ENCODE measurements at regions not wholly inside any gene's neighbourhood (a gene's known extent, or its start where the extent isn't known, plus 50 kb on each side); places are given as distances from the start of the nearest gene placed in this dataset.

DNA sequence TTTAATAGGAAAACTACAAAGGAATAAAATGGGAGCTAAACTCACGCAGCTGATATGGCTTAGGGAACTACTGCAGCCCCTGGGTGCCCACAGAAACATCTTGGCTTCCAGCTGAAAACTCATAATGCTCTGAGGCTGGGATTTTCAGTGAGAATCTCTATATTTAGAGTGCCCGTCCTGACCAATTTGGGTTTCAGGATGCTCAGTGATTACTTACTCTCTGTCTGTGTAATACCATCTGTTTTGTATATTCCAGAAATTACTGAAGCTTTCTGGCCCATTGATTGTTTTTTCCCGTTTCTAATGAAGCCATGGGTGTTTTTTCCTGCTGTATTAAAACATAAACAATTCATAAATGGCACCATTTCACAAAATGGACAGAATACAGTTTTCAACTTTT, 50.6 kb upstream of the ZNF385D start:
- DNase-seq (no peak), ATAC-seq (ENCODE audit: insufficient read depth, low read depth) (no peak)
- H3K27ac ChIP-seq (ENCODE audit: low read length), result no peak overlapping the region
- no peaks in the 10 kb centered on the region for H4K20me1 ChIP-seq (ENCODE audit: insufficient read depth, low read length)
- TF ChIP-seq EZH2 (IDR thresholded peaks at IDR 0.05; ENCODE audit: borderline replicate concordance, low read depth, low read length, severe bottlenecking), result no peak
- TF ChIP-seq, protein P1, sequence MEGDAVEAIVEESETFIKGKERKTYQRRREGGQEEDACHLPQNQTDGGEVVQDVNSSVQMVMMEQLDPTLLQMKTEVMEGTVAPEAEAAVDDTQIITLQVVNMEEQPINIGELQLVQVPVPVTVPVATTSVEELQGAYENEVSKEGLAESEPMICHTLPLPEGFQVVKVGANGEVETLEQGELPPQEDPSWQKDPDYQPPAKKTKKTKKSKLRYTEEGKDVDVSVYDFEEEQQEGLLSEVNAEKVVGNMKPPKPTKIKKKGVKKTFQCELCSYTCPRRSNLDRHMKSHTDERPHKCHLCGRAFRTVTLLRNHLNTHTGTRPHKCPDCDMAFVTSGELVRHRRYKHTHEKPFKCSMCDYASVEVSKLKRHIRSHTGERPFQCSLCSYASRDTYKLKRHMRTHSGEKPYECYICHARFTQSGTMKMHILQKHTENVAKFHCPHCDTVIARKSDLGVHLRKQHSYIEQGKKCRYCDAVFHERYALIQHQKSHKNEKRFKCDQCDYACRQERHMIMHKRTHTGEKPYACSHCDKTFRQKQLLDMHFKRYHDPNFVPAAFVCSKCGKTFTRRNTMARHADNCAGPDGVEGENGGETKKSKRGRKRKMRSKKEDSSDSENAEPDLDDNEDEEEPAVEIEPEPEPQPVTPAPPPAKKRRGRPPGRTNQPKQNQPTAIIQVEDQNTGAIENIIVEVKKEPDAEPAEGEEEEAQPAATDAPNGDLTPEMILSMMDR (IDR thresholded peaks at IDR 0.05; ENCODE audit: borderline replicate concordance, extremely low read depth, low read length, poor library complexity, severe bottlenecking), result no peak
- no peak overlapping the region for H3K9ac ChIP-seq (ENCODE audit: low read depth, low read length)
- H3K4me2 ChIP-seq (ENCODE audit: insufficient read depth, low read length), result no peak overlapping the region
- H3K4me1 ChIP-seq (ENCODE audit: insufficient read depth, low read length), result no peaks in the 10 kb centered on the region
- H3K27me3 ChIP-seq (ENCODE audit: insufficient read depth, low read length, poor library complexity), result no peaks in the 10 kb centered on the region
- no peaks in the 10 kb centered on the region for H3K36me3 ChIP-seq (ENCODE audit: insufficient read depth, low read length)
- H3K9me3 ChIP-seq (ENCODE audit: insufficient read depth, low read length, severe bottlenecking), result no peaks in the 10 kb centered on the region
- H3K4me3 ChIP-seq (ENCODE audit: low read depth in 1 of 2, low read length in 2 of 2), result no peak overlapping the region
- no peaks in the 10 kb centered on the region for H3K79me2 ChIP-seq (ENCODE audit: insufficient read depth, low read length)
- no peak overlapping the region for H2AFZ ChIP-seq (ENCODE audit: low read depth, low read length)

DNA sequence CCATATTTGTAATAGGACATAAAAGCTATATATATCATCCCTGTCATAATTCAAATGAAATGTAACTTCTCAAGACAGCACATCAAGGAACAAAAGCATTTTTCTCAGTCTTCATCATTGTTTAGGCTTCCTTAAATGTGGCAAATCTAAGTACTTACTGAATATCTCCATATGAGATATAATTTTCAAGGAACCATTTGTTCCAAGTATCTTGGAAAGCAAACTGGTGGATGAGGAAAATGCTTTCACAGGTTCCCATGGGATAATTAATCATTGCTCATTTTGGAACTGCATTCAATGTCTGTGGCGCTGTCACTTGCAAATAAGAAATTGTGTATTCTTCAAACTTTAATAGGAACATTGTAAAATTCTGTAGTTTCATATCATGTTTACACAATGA, 52.6 kb upstream of the ZNF385D start:
- Histone ChIP-seq H4K20me1 (ENCODE audit: insufficient read depth, low read length) (no peaks in the 10 kb centered on the region), H3K79me2 (ENCODE audit: insufficient read depth, low read length) (no peaks in the 10 kb centered on the region), H3K4me2 (ENCODE audit: insufficient read depth, low read length) (no peak overlapping the region), H3K9ac (ENCODE audit: low read depth, low read length) (no peak overlapping the region), H3K27ac (ENCODE audit: low read length) (no peak overlapping the region), H3K4me3 (ENCODE audit: low read depth in 1 of 2, low read length in 2 of 2) (no peak overlapping the region), H3K36me3 (ENCODE audit: insufficient read depth, low read length) (no peaks in the 10 kb centered on the region), H3K27me3 (ENCODE audit: insufficient read depth, low read length, poor library complexity) (no peaks in the 10 kb centered on the region), H3K4me1 (ENCODE audit: insufficient read depth, low read length) (no peaks in the 10 kb centered on the region), H2AFZ (ENCODE audit: low read depth, low read length) (no peak overlapping the region), H3K9me3 (ENCODE audit: insufficient read depth, low read length, severe bottlenecking) (no peaks in the 10 kb centered on the region)
- no peak for DNase-seq
- no peak for TF ChIP-seq EZH2 (IDR thresholded peaks at IDR 0.05; ENCODE audit: borderline replicate concordance, low read depth, low read length, severe bottlenecking)
- TF ChIP-seq, protein P1 (IDR thresholded peaks at IDR 0.05; ENCODE audit: borderline replicate concordance, extremely low read depth, low read length, poor library complexity, severe bottlenecking), result no peak
- ATAC-seq (ENCODE audit: insufficient read depth, low read depth), result no peak

DNA sequence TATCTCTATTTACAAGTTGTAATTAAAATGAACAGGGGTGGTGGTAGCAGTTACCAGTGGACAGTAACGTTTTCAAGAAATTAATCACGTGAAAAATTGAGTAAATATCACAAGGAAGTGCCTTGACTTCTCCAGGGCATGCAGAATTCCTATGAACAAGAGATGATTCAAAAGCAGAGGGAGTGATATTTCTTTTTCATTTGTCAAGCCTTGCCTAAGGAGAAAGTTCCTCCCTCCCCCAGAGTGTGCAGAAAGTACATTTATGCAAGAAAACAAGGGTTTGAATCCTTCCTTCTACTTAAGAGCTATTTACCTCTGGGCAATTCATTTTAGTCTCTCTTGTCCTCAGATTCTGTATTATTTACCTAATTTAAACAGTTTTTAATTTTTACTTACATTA, 53.3 kb upstream of the ZNF385D start:
- TF ChIP-seq, protein P1 (IDR thresholded peaks at IDR 0.05; ENCODE audit: borderline replicate concordance, extremely low read depth, low read length, poor library complexity, severe bottlenecking), result no peak
- TF ChIP-seq EZH2 (IDR thresholded peaks at IDR 0.05; ENCODE audit: borderline replicate concordance, low read depth, low read length, severe bottlenecking), result no peak
- Histone ChIP-seq H3K4me3 (ENCODE audit: low read depth in 1 of 2, low read length in 2 of 2) (no peak overlapping the region), H3K9ac (ENCODE audit: low read depth, low read length) (no peak overlapping the region), H3K79me2 (ENCODE audit: insufficient read depth, low read length) (no peaks in the 10 kb centered on the region), H3K4me1 (ENCODE audit: insufficient read depth, low read length) (no peaks in the 10 kb centered on the region), H2AFZ (ENCODE audit: low read depth, low read length) (no peak overlapping the region), H3K9me3 (ENCODE audit: insufficient read depth, low read length, severe bottlenecking) (no peaks in the 10 kb centered on the region), H3K27ac (ENCODE audit: low read length) (no peak overlapping the region), H3K36me3 (ENCODE audit: insufficient read depth, low read length) (no peaks in the 10 kb centered on the region), H3K27me3 (ENCODE audit: insufficient read depth, low read length, poor library complexity) (no peaks in the 10 kb centered on the region), H4K20me1 (ENCODE audit: insufficient read depth, low read length) (no peaks in the 10 kb centered on the region), H3K4me2 (ENCODE audit: insufficient read depth, low read length) (no peak overlapping the region)
- ATAC-seq (ENCODE audit: insufficient read depth, low read depth) (no peak), DNase-seq (no peak)

DNA sequence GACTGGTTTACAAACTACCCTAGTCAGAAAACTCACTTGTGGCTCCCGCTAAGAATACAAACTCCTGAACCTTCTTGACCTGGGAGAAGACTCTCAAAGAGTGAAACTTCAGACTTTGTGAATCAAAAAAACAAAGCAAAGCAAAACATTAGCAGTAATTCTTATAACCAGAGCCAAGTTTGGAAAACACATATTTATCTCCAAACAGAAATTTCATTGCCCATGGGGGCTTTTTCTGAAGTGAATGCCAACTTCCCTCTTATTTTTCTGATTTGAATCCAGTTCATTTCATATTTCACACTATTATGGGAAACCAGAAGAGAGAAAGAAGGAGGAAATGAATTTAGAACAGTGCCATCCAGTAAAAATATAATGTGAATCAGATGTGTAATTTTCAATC, 55.7 kb upstream of the ZNF385D start:
- H3K4me3 ChIP-seq (ENCODE audit: low read depth in 1 of 2, low read length in 2 of 2), result no peak overlapping the region
- no peak overlapping the region for H2AFZ ChIP-seq (ENCODE audit: low read depth, low read length)
- TF ChIP-seq EZH2 (IDR thresholded peaks at IDR 0.05; ENCODE audit: borderline replicate concordance, low read depth, low read length, severe bottlenecking), result no peak
- TF ChIP-seq, protein P1 (IDR thresholded peaks at IDR 0.05; ENCODE audit: borderline replicate concordance, extremely low read depth, low read length, poor library complexity, severe bottlenecking), result no peak
- no peak overlapping the region for H3K9ac ChIP-seq (ENCODE audit: low read depth, low read length)
- no peaks in the 10 kb centered on the region for H3K79me2 ChIP-seq (ENCODE audit: insufficient read depth, low read length)
- no peak overlapping the region for H3K4me2 ChIP-seq (ENCODE audit: insufficient read depth, low read length)
- no peak for DNase-seq
- H3K27ac ChIP-seq (ENCODE audit: low read length), result no peak overlapping the region
- H4K20me1 ChIP-seq (ENCODE audit: insufficient read depth, low read length), result no peaks in the 10 kb centered on the region
- H3K36me3 ChIP-seq (ENCODE audit: insufficient read depth, low read length), result no peaks in the 10 kb centered on the region
- ATAC-seq (ENCODE audit: insufficient read depth, low read depth), result no peak
- H3K27me3 ChIP-seq (ENCODE audit: insufficient read depth, low read length, poor library complexity), result no peaks in the 10 kb centered on the region
- H3K4me1 ChIP-seq (ENCODE audit: insufficient read depth, low read length), result no peaks in the 10 kb centered on the region
- H3K9me3 ChIP-seq (ENCODE audit: insufficient read depth, low read length, severe bottlenecking), result no peaks in the 10 kb centered on the region

Measured in DND-41 (cell line).